Activated gamma-delta T cell treated with anti-CD3 and anti-CD28 coated beads, Interleukin-2, amount 50 U/mL, for 16 hours (primary cell): ENCODE measurements at regions not wholly inside any gene's neighbourhood (a gene's known extent, or its start where the extent isn't known, plus 50 kb on each side); places are given as distances from the start of the nearest gene placed in this dataset.
"Not testable (repeated sequence)": the region's sequence is repeated elsewhere in the genome, so short reads cannot be mapped to it uniquely, and the experiment has no call there.

Experiments
- DNase-seq: peaks from one replicate; pipeline ENCODE4 v3.0.0-alpha.2; 2020; ENCODE audit warnings: low read depth

DNA sequence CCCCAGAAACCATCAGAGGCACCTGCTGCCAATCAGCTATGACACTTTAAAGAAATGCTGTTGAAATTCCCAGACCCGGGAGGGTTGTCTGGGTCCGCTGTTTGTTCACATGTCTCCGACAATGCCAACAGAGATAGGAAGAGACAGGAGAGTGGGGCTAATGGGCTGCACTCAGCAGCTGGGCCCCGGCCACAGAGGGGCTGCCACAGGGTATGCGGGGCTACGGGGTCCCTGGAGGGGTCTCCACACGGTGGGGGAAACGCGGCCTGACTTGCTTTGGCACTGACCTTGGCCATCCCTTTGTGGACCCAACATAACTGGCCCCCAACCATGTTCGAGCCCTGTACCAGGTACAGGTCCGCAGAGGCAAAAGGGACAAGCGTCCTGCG lies 121.0 kb upstream of the PPP1R26 start:
- no peak for DNase-seq

- DNase-seq: no peak
Observed at GRCh38 chr9:135359764-135360163, 119.8 kb upstream of the PPP1R26 start.

DNA sequence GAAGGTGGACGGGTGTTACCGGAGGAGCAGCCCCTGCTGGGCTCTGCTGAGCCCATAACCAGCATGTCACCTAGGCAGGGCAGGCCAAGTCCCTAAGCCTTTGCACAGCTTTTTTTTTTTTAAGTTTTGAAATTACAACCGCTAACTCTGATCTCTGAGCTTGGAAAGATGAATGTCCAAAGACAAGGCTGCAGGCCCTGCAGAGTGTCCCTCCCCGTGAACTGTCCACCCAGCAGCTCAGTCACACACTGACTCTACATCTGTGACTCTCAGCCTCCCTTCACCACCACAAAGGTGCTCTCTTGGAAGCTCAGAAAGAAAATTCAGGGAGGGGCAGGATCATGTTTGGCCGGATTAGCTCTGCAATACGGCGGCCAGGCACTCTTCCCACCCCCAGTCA lies 119.0 kb upstream of the PPP1R26 start:
- no peak for DNase-seq

GRCh38 chr9:135361668-135362067 lies 117.9 kb upstream of the PPP1R26 start:
- DNase-seq: not testable (repeated sequence)

DNA sequence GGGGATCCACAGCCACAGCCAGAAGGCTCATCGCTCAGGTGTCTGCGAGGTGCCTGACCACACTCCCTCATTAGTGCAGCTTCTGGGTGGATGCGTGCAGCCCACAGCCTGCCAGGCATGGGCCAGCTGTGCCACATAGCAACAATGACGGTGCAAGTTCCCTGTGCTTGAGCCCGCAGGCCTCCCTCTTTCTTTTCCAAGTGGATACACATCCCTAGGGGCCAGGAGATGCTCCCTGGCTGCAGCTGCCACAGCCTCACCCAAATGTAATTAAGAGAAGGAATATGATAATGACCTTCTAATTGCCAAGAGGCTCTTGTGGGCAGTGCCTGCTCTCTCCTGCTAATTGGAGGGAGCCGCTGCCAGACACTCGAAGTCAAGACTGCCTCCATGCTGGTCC lies 116.0 kb upstream of the PPP1R26 start:
- DNase-seq: no peak

- no peak for DNase-seq
Observed at GRCh38 chr9:135365013-135365768, 114.4 kb upstream of the PPP1R26 start.

DNA sequence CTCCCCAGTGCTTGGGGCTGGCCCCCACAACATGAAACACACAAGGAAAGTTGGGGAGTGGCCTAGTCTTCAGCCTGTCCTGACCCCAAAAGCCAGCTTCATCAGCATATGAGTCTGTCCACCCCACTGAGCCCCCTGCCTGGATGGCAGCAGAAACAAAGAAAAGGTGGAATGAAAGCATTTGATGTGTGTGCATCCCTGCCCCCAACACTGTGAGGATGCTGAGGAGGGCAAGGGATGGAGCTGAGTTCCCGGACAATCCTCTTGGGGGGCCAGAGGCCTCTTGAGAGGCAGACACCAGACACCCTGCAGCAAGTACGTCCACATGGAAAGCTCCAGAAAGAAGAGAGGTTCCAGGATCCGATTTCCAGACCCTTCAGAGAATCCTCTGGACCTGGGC lies 113.5 kb upstream of the PPP1R26 start:
- no peak for DNase-seq

DNA sequence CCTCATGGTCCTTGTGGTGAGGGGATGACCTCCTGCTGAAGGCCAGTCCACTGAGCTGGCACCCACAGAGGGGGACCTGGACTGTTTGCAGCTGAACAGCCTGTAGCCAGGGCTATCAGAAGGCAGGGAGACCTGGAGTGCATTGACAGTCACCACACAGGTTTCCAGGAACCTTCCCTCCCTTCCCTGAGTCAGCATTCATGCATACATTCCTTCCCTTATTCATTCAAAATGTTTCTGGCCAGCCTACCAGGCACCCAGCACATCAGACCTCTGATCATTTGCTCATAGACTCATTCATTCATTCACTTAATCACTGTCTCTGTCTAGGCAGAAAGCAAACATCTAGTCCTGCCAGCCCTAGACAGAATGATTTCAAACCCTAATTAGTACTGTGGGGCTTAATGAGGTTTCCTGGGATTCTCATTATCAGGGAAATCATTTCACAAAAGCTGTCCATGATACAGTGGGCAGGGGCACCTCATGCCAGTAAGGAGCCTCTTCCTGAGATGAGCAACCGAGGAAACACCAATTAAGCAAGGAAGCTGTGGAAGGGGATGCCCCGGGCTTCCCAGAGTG lies 110.1 kb upstream of the PPP1R26 start:
- no peak for DNase-seq

- no peak for DNase-seq
Observed at GRCh38 chr9:135370411-135371375, 108.9 kb upstream of the PPP1R26 start.

- no peak for DNase-seq
Observed at GRCh38 chr9:135371535-135371934, 108.0 kb upstream of the PPP1R26 start.

GRCh38 chr9:135372036-135372435 lies 107.5 kb upstream of the PPP1R26 start:
- DNase-seq: no peak

DNA sequence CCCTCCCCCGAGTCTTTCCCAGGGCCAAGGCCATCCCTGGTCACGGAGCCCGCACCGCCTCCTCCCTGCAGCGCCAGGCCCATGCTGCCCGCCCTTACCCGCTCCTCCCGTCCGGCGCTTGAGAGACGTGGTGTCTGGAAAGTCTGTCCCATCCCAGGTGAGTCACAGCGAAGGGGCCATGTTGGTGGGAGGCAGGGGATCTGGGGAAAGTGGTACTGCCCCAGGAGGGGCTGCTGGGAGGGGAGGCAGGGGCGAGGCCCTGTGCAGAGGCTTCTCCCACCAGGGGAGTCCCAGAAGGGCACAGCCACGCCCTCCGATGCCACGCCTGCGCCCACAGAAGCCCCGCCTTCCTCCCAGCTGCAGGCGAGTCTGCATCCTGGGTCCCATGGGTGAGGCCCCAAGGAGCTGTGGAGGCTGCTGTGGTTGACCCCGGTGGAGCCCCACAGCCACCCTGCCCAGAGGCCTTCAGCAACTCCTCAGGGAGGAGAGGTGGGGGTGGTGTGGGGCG lies 107.0 kb upstream of the PPP1R26 start:
- DNase-seq: no peak

- no peak for DNase-seq
Observed at GRCh38 chr9:135373151-135373685, 106.4 kb upstream of the PPP1R26 start.

GRCh38 chr9:135373820-135374219 lies 105.8 kb upstream of the PPP1R26 start:
- DNase-seq: no peak

DNA sequence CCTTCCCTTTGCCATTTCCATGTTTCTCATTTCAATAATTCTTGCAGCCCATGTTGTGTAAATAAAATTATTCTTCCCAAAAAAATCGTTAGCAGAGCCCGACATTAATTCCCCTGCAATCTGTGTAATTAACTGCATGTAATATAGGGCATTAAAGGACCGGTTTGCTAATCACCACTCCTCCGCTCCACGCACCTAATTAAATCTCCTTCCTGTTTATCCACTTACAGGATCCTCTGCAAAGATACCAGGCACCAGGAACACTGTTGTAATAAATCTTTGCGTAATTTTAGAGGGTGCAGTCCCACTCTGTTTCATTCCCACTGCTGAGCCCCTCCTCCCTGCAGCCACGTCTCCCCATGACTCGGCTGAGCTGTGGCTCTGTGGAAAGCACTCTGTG lies 105.0 kb upstream of the PPP1R26 start:
- no peak for DNase-seq

- DNase-seq: no peak
Observed at GRCh38 chr9:135375001-135375400, 104.6 kb upstream of the PPP1R26 start.

DNA sequence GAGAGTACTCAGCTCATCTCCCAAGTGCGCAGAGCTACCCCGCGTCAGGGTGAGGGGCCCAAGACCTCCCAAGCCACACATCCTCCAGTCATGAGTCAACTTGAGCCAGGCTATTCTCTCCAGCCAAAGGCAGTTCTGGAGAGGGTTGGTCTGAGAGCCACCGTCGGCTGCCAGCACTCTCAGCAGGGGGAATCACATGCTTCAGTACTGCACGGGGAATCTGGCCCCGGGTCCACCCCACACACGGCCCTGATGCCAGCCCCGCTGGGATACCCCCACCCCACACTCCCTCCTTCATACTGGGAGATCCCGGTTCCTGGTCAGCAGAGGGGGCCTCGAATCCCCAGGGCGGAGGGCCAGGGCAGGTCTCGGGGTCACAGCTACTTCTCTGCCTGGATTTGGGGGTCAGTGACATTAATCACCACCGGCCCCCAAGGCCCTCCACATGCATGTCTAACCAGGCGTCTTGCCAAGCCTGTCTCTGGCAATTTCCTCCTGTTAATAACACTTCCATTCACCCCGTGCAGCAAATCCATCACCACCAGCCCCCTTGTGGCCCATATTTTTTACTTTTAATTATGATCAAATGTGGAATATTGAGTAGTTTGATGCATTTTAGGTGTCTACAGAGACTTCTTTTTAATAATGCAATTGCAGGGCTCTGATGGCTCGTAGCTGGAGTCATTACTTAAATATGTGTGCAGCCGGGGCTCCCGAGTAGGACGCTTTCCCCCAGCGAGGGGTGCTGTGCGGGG lies 102.9 kb upstream of the PPP1R26 start:
- no peak for DNase-seq

GRCh38 chr9:135377431-135377830 lies 102.2 kb upstream of the PPP1R26 start:
- no peak for DNase-seq

- no peak for DNase-seq
Observed at GRCh38 chr9:135378751-135379150, 100.8 kb upstream of the PPP1R26 start.

DNA sequence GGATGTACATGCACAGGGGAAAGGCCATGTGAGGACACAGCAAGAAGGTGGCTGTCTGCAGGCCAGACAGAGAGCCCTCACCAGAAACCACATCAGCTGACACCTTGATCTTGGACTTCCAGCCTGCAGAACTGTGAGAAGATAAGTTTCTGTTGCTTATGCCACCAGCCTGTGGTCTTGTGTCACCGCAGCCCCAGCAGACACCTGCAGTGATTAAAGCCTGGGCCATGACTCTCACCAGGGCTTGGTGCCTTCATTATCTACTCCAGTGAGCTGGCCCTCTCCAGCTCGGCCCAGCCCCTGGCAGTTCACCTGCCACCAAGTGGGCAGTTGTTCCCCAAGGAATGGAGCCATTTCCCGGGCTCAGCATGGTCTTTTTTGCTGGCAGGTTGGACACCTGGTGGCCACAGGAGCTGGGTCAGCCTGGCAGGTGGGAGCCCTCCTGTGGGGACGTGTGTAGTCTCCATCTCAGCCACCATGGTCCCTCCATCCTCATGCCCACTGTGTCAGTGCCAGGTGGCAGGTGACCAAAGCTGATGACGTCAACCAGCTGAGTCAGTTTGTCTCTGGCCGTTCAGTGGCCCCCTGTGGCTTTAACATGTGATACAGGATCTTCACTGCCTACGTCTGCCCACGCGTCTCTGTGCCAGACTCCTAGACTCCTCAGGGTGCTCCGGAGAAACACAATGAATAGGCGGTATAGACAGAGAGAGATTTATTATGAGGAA lies 99.9 kb upstream of the PPP1R26 start:
- DNase-seq: no peak
